H9 (cell line): ENCODE measurements at regions not wholly inside any gene's neighbourhood (a gene's known extent, or its start where the extent isn't known, plus 50 kb on each side); places are given as distances from the start of the nearest gene placed in this dataset.

Experiments
- DNase-seq: peaks from one replicate; pipeline ENCODE4 v3.0.0-alpha.2; 2017
- H2AFZ ChIP-seq: one replicate; pipeline ENCODE4 v1.6.1; 2013; ENCODE audit warnings: mild to moderate bottlenecking, low read length, control low read depth, moderate library complexity
- H2AK5ac ChIP-seq: 2 replicates; pipeline ENCODE4 v1.6.1; 2013; ENCODE audit warnings: low read length, control low read depth, mixed read lengths; ENCODE audit not compliant: insufficient read length
- H2BK120ac ChIP-seq: one replicate; pipeline ENCODE4 v1.6.1; 2013; ENCODE audit warnings: low read depth, mild to moderate bottlenecking, low read length, control low read depth, inconsistent platforms; ENCODE audit not compliant: poor library complexity, severe bottlenecking
- H2BK12ac ChIP-seq: 2 replicates; pipeline ENCODE4 v1.6.1; 2013; ENCODE audit warnings: low read length, control low read depth, mixed read lengths, low read depth; ENCODE audit not compliant: insufficient read length
- H2BK15ac ChIP-seq: 2 replicates; pipeline ENCODE4 v1.6.1; 2013; ENCODE audit warnings: low read depth, low read length, control low read depth
- H2BK20ac ChIP-seq: one replicate; pipeline ENCODE4 v1.6.1; 2013; ENCODE audit warnings: low read depth, mild to moderate bottlenecking, low read length, control low read depth, inconsistent platforms; ENCODE audit not compliant: poor library complexity, severe bottlenecking
- H2BK5ac ChIP-seq: 2 replicates; pipeline ENCODE4 v1.6.1; 2013; ENCODE audit warnings: low read length, control low read depth, mixed read lengths; ENCODE audit not compliant: insufficient read length
- H3K14ac ChIP-seq: 2 replicates; pipeline ENCODE4 v1.6.1; 2013; ENCODE audit warnings: low read length, control low read depth; ENCODE audit not compliant: insufficient read depth
- H3K18ac ChIP-seq: 2 replicates; pipeline ENCODE4 v1.6.1; 2013; ENCODE audit warnings: low read depth, mild to moderate bottlenecking, mixed read lengths, low read length, control low read depth; ENCODE audit not compliant: insufficient read length
- H3K23ac ChIP-seq: 2 replicates; pipeline ENCODE4 v1.6.1; 2013; ENCODE audit warnings: low read length, control low read depth, mixed read lengths, low read depth; ENCODE audit not compliant: insufficient read length
- H3K23me2 ChIP-seq: 2 replicates; pipeline ENCODE4 v1.6.1; 2013; ENCODE audit warnings: low read depth, mild to moderate bottlenecking, mixed read lengths, low read length, control low read depth; ENCODE audit not compliant: insufficient read length, poor library complexity, severe bottlenecking
- H3K27ac ChIP-seq: 2 replicates; pipeline ENCODE4 v1.5.1; 2013; ENCODE audit warnings: low read length, control low read depth, mixed read lengths, low read depth; ENCODE audit not compliant: insufficient read length
- H3K27me3 ChIP-seq: 2 replicates; pipeline ENCODE4 v1.6.1; 2013; ENCODE audit warnings: low read length, control low read depth, inconsistent platforms; ENCODE audit not compliant: insufficient read depth
- H3K4ac ChIP-seq: 2 replicates; pipeline ENCODE4 v1.6.1; 2013; ENCODE audit warnings: low read depth, mild to moderate bottlenecking, control low read depth, inconsistent platforms, low read length, moderate library complexity
- H3K4me1 ChIP-seq: 2 replicates; pipeline ENCODE4 v1.6.1; 2013; ENCODE audit warnings: low read length, control low read depth, inconsistent platforms; ENCODE audit not compliant: insufficient read depth
- H3K4me2 ChIP-seq: 2 replicates; pipeline ENCODE4 v1.6.1; 2013; ENCODE audit warnings: low read length, control low read depth, mixed read lengths; ENCODE audit not compliant: insufficient read length, insufficient read depth
- H3K56ac ChIP-seq: 2 replicates; pipeline ENCODE4 v1.6.1; 2013; ENCODE audit warnings: low read depth, mild to moderate bottlenecking, mixed read lengths, low read length, control low read depth; ENCODE audit not compliant: insufficient read length
- H3K79me1 ChIP-seq: 2 replicates; pipeline ENCODE4 v1.6.1; 2013; ENCODE audit warnings: low read depth, mild to moderate bottlenecking, moderate library complexity, low read length, control low read depth, inconsistent platforms; ENCODE audit not compliant: insufficient read depth, poor library complexity, severe bottlenecking
- H3K79me2 ChIP-seq: 2 replicates; pipeline ENCODE4 v1.6.1; 2013; ENCODE audit warnings: low read length, control low read depth, inconsistent platforms; ENCODE audit not compliant: insufficient read depth
- H3K9ac ChIP-seq: 2 replicates; pipeline ENCODE4 v1.6.1; 2013; ENCODE audit warnings: low read length, control low read depth, mixed read lengths; ENCODE audit not compliant: insufficient read length; ENCODE audit errors: extremely low read depth
- H3K9me3 ChIP-seq: one replicate; pipeline ENCODE4 v1.6.1; 2013; ENCODE audit warnings: low read depth, low read length, inconsistent platforms; ENCODE audit not compliant: control insufficient read depth
- H3T11ph ChIP-seq: one replicate; pipeline ENCODE4 v1.6.1; 2013; ENCODE audit warnings: mild to moderate bottlenecking, low read length, control low read depth, inconsistent platforms
- H4K20me1 ChIP-seq: one replicate; pipeline ENCODE4 v1.6.1; 2013; ENCODE audit not compliant: control insufficient read depth, insufficient read length, insufficient read depth
- H4K5ac ChIP-seq: 2 replicates; pipeline ENCODE4 v1.6.1; 2013; ENCODE audit warnings: low read depth, mild to moderate bottlenecking, mixed read lengths, low read length, control low read depth; ENCODE audit not compliant: insufficient read length
- H4K8ac ChIP-seq: replicated peaks from 2 replicates; pipeline ENCODE4 v1.6.1; 2013; ENCODE audit warnings: low read length, control low read depth, mixed read lengths, low read depth; ENCODE audit not compliant: insufficient read length
- H4K91ac ChIP-seq: 2 replicates; pipeline ENCODE4 v1.6.1; 2013; ENCODE audit warnings: low read depth, mild to moderate bottlenecking, moderate library complexity, mixed read lengths, low read length, control low read depth; ENCODE audit not compliant: insufficient read length
- H3K27ac Mint-ChIP-seq, 3 experiments: 2 replicates in 2 of 3; 3 replicates in 1 of 3; pipeline ENCODE4 v1.8.0; 2020 to 2021; ENCODE audit warnings: mixed read lengths in 3 of 3, mild to moderate bottlenecking in 1 of 3, moderate library complexity in 1 of 3
- H3K27me3 Mint-ChIP-seq: 2 replicates; pipeline ENCODE4 v1.8.0; 2021; ENCODE audit warnings: low read depth, mild to moderate bottlenecking, moderate library complexity, mixed read lengths
- H3K36me3 Mint-ChIP-seq, 3 experiments: 2 replicates in 2 of 3; 3 replicates in 1 of 3; pipeline ENCODE4 v1.8.0; 2020 to 2021; ENCODE audit warnings: low read depth in 3 of 3, mixed read lengths in 3 of 3; ENCODE audit not compliant: insufficient read depth in 1 of 3
- H3K4me1 Mint-ChIP-seq, 2 experiments: 2 replicates each; pipeline ENCODE4 v1.8.0; 2020; ENCODE audit warnings: mixed read lengths in 2 of 2
- H3K4me3 Mint-ChIP-seq, 2 experiments: 2 replicates in 1 of 2; 3 replicates in 1 of 2; pipeline ENCODE4 v1.8.0; 2020 to 2021; ENCODE audit warnings: mild to moderate bottlenecking in 2 of 2, mixed read lengths in 2 of 2, moderate library complexity in 1 of 2
- H3K9me3 Mint-ChIP-seq, 2 experiments: 2 replicates in 1 of 2; 3 replicates in 1 of 2; pipeline ENCODE4 v1.8.0; 2020; ENCODE audit warnings: mild to moderate bottlenecking in 2 of 2, mixed read lengths in 2 of 2, moderate library complexity in 1 of 2
- WGBS: extraction: QIAGEN DNeasy Blood & Tissue Kit; methylation state at CpG from one replicate; pipeline ENCODE4 v1.1.7; 2013; ENCODE audit warnings: missing lambda C conversion rate, low lambda C conversion rate, mixed read lengths; ENCODE audit not compliant: insufficient read length; ENCODE audit errors: extremely low coverage; 5-methylcytosine and 5-hydroxymethylcytosine counted together
- TF ChIP-seq, protein P1 (sequence below): fragments of 200-600 bp; sonication (generic); conservative IDR thresholded peaks from 3 replicates; pipeline ENCODE4 v1.8.0; 2021; ENCODE audit warnings: antibody characterized with exemption, mild to moderate bottlenecking

DNA sequence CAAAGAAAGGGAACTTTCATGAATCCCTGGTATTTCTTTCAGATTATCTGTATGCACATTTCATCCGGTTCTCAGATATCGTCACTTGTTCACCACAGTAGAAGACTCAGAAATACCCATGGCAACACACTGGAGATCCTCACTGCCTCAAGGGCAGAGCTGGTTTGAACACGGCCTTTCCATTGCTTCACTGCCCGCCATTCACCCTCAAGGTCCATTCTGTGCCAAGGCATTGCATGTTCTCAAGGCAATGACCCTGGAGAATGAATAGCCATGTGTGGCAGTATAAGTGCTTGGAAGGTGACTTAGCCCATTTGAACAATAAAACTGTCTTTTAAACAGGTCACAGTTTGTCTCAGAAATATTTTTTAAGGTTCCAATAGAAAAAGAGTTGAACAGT, 606.5 kb downstream of the IPMK start:
- H3K79me2 ChIP-seq = no peaks in the 10 kb centered on the region
- no peak overlapping the region for H3K14ac ChIP-seq
- no peak overlapping the region for H3K56ac ChIP-seq
- no peak overlapping the region for H4K8ac ChIP-seq
- no peaks in the 10 kb centered on the region for H3K4me1 ChIP-seq
- DNase-seq = no peak
- no peaks in the 10 kb centered on the region for H3K27me3 ChIP-seq
- H3K9me3 ChIP-seq = no peaks in the 10 kb centered on the region
- no CpG with 5 or more reads among the region's 4 CpGs for WGBS
- H3K4me2 ChIP-seq = no peak overlapping the region
- H2BK120ac ChIP-seq = no peak overlapping the region
- Mint-ChIP-seq H3K27me3 (no peaks in the 10 kb centered on the region), H3K36me3 (no peaks in the 10 kb centered on the region), H3K4me1 (peaks cover 0 to 7% of the 10 kb centered on the region in 2 experiments; a peak in 2 of 4 replicates), H3K27ac (no peak overlapping the region), H3K9me3 (no peaks in the 10 kb centered on the region), H3K4me3 (no peak overlapping the region)
- H2AK5ac ChIP-seq = no peak overlapping the region
- H4K91ac ChIP-seq = no peak overlapping the region
- no peaks in the 10 kb centered on the region for H3K79me1 ChIP-seq
- no peak overlapping the region for H3K18ac ChIP-seq
- no peak overlapping the region for H3K9ac ChIP-seq
- no peak overlapping the region for H2BK20ac ChIP-seq
- H2BK12ac ChIP-seq = no peak overlapping the region
- no peak overlapping the region for H2BK15ac ChIP-seq
- H3K27ac ChIP-seq = no peak overlapping the region
- H3T11ph ChIP-seq = no peak overlapping the region
- no peaks in the 10 kb centered on the region for H4K20me1 ChIP-seq
- H2BK5ac ChIP-seq = no peak overlapping the region
- H4K5ac ChIP-seq = no peak overlapping the region
- H2AFZ ChIP-seq = no peak overlapping the region
- H3K4ac ChIP-seq = no peak overlapping the region
- H3K23ac ChIP-seq = no peak overlapping the region
- TF ChIP-seq, protein P1, sequence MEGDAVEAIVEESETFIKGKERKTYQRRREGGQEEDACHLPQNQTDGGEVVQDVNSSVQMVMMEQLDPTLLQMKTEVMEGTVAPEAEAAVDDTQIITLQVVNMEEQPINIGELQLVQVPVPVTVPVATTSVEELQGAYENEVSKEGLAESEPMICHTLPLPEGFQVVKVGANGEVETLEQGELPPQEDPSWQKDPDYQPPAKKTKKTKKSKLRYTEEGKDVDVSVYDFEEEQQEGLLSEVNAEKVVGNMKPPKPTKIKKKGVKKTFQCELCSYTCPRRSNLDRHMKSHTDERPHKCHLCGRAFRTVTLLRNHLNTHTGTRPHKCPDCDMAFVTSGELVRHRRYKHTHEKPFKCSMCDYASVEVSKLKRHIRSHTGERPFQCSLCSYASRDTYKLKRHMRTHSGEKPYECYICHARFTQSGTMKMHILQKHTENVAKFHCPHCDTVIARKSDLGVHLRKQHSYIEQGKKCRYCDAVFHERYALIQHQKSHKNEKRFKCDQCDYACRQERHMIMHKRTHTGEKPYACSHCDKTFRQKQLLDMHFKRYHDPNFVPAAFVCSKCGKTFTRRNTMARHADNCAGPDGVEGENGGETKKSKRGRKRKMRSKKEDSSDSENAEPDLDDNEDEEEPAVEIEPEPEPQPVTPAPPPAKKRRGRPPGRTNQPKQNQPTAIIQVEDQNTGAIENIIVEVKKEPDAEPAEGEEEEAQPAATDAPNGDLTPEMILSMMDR = no peak
- H3K23me2 ChIP-seq = no peaks in the 10 kb centered on the region
